ENCODE measurements at regions not wholly inside any gene's neighbourhood (a gene's known extent, or its start where the extent isn't known, plus 50 kb on each side); places are given as distances from the start of the nearest gene placed in this dataset.
"Not testable (repeated sequence)": the region's sequence is repeated elsewhere in the genome, so short reads cannot be mapped to it uniquely, and the experiment has no call there.

DNA sequence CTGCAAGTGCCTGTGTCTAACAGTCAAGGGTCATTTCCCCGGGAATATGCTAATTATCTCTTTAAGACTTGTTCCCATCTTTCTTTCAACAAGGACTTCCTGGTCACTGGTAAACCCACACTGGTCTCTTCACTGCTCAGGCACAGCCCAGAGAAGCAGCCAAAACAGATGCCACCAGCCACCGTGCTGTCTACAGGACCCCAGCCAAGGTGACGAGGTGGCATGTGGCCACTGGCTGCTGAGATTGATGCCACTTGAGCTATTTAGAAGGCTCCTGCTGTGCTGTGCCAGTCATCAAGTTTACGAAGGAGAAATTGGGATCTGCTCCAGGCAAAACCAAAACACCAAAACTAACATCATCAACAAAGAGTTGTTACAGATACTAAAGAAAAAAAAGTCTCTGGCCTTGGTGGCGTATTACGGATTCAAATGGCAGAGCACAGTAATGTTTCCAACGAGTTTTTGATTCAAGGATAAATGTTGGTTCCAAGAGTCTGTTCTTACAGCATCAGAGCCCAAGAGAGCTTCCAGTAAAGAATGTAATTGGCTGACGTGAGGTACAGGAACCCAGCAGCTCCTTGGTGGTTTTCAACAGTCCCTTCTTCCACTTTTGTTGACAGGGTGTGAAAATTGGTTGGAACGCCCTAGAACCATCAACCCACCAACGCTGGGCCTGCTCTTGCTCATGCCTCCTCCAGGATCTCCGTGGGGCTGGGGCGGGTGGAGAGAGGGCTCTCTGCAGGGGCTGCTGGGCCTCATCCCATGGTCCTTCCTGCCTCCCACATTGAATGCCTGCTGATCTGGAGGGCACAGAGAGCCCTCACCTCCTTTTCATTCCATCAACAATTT, 63.7 kb upstream of the ZCCHC2 start:
- TF ChIP-seq, protein P1, sequence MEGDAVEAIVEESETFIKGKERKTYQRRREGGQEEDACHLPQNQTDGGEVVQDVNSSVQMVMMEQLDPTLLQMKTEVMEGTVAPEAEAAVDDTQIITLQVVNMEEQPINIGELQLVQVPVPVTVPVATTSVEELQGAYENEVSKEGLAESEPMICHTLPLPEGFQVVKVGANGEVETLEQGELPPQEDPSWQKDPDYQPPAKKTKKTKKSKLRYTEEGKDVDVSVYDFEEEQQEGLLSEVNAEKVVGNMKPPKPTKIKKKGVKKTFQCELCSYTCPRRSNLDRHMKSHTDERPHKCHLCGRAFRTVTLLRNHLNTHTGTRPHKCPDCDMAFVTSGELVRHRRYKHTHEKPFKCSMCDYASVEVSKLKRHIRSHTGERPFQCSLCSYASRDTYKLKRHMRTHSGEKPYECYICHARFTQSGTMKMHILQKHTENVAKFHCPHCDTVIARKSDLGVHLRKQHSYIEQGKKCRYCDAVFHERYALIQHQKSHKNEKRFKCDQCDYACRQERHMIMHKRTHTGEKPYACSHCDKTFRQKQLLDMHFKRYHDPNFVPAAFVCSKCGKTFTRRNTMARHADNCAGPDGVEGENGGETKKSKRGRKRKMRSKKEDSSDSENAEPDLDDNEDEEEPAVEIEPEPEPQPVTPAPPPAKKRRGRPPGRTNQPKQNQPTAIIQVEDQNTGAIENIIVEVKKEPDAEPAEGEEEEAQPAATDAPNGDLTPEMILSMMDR (conservative IDR thresholded peaks at IDR 0.05): no peak
- H3K27ac ChIP-seq: no peak overlapping the region

DNA sequence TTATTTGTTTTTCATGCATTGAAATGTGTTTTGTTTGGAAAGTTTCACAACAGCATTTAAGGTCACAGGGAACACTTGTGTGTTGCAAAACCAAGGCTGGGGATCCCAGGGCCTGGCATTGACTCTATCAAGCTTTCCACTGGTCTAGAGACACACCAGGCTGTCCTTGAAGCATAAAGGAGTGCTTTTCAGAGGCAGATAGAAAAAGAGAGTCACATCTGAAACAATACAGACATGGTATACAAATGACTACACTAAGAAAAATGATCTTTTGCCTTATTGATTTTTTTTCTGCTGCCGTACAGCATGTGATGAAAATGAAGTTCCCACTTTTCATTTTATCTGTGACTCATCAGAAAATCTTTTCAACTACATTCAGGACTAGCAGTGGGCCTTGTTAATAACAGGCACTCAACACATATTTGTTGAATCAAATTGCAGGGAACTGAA, 61.9 kb upstream of the ZCCHC2 start:
- H3K27ac ChIP-seq: no peak overlapping the region
- TF ChIP-seq, protein P1 (conservative IDR thresholded peaks at IDR 0.05): no peak

DNA sequence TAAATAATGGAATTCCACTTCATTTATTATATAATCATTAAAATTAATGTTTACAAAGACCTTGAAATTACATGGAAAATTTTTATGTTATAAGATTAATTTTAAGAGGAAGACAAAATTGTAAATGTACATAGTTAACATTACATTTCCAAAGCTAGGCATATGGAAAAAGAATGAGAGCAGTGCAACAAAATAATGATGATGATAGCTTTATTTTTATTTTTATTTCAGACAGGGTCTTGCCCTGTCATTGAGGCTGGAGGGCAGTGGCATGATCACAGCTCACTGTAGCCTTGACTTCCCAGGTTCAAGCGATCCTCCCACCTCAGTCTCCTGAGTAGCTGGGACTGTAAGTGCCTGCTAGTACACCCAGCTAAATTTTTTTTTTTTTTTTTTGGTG, 61.2 kb upstream of the ZCCHC2 start:
- TF ChIP-seq, protein P1 (conservative IDR thresholded peaks at IDR 0.05): no peak
- no peak overlapping the region for H3K27ac ChIP-seq

DNA sequence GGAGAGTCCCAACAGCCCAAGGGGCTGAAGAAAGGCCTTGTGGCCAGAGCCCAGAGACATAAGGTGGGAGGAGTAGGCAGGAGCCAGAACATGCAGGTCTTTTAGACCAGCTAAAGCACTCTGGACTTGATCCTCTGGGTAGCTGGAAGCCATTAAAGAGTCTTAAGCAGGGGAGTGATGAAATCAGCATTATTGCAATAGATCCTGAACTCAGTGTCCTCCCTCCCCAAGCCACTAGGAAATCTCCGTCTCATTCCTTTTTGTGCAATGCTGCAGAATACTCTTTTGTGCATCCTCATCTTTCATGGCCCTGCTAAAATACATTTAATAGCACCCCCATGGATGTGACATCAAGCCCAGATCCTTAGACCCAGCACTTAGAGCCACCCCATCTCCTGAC, 58.6 kb upstream of the ZCCHC2 start:
- TF ChIP-seq, protein P1 (conservative IDR thresholded peaks at IDR 0.05): no peak
- no peak overlapping the region for H3K27ac ChIP-seq

DNA sequence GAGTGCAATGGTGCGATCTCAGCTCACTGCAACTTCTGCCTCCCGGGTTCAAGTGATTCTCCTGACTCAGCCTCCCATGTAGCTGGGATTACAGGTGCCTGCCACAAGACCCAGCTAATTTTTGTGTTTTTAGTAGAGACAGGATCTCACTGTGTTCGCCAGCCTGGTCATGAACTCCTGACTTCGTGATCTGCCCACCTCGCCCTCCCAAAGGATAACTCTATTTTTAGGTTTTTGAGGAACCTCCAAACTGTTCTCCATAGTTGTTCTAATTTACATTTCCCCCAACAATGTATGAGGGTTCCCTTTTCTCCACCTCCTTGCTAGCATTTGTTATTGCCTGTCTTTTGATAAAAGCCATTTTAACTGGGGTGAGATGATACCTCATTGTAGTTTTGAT, 53.7 kb upstream of the ZCCHC2 start:
- H3K27ac ChIP-seq: not testable (repeated sequence)
